DND-41 (cell line): ENCODE measurements at regions not wholly inside any gene's neighbourhood (a gene's known extent, or its start where the extent isn't known, plus 50 kb on each side); places are given as distances from the start of the nearest gene placed in this dataset.

ENCODE experiments used
- ATAC-seq: fragments of 200-7000 bp; cut with Tn5 transposase; 3 replicates; pipeline ENCODE4 v1.9.1; 2021; ENCODE audit warnings: low read depth; ENCODE audit not compliant: insufficient read depth
- DNase-seq: peaks from one replicate; pipeline ENCODE4 v3.0.0-alpha.2; 2020
- H2AFZ ChIP-seq: 2 replicates; pipeline ENCODE4 v1.6.0; 2012; ENCODE audit warnings: low read depth, low read length
- H3K27ac ChIP-seq: 2 replicates; pipeline ENCODE4 v1.5.1; 2012; ENCODE audit warnings: low read length, inconsistent platforms
- H3K27me3 ChIP-seq: fragments of 200-600 bp; sonication (generic); 2 replicates; pipeline ENCODE4 v1.6.0; 2012; ENCODE audit warnings: low read length, mild to moderate bottlenecking, inconsistent platforms; ENCODE audit not compliant: insufficient read depth, poor library complexity
- H3K36me3 ChIP-seq: 2 replicates; pipeline ENCODE4 v1.5.1; 2012; ENCODE audit warnings: low read length, inconsistent platforms; ENCODE audit not compliant: insufficient read depth
- H3K4me1 ChIP-seq: 2 replicates; pipeline ENCODE4 v1.5.1; 2012; ENCODE audit warnings: mild to moderate bottlenecking, low read length; ENCODE audit not compliant: insufficient read depth
- H3K4me2 ChIP-seq: 2 replicates; pipeline ENCODE4 v1.6.0; 2012; ENCODE audit warnings: mild to moderate bottlenecking, moderate library complexity, low read length, inconsistent platforms; ENCODE audit not compliant: insufficient read depth
- H3K4me3 ChIP-seq, 2 experiments: fragments of 200-600 bp in 1 of 2; shearing (Covaris generic) in 1 of 2; 2 replicates each; pipeline ENCODE4 v1.5.1; 2012 to 2016; ENCODE audit warnings: inconsistent platforms in 2 of 2, low read length in 2 of 2, mild to moderate bottlenecking in 2 of 2, low read depth in 1 of 2, moderate library complexity in 1 of 2
- H3K79me2 ChIP-seq: 2 replicates; pipeline ENCODE4 v1.6.0; 2012; ENCODE audit warnings: low read length, inconsistent platforms; ENCODE audit not compliant: insufficient read depth
- H3K9ac ChIP-seq: 2 replicates; pipeline ENCODE4 v1.6.0; 2012; ENCODE audit warnings: low read depth, mild to moderate bottlenecking, inconsistent platforms, low read length, moderate library complexity
- H3K9me3 ChIP-seq: 2 replicates; pipeline ENCODE4 v1.5.1; 2012; ENCODE audit warnings: low read length, moderate library complexity, mild to moderate bottlenecking, inconsistent platforms; ENCODE audit not compliant: insufficient read depth, severe bottlenecking
- H4K20me1 ChIP-seq: 2 replicates; pipeline ENCODE4 v1.6.0; 2012; ENCODE audit warnings: low read length; ENCODE audit not compliant: insufficient read depth
- CTCF ChIP-seq: IDR thresholded peaks from 2 replicates; pipeline ENCODE4 v1.5.1; 2012; ENCODE audit warnings: borderline replicate concordance, low read length, moderate library complexity, mild to moderate bottlenecking; ENCODE audit not compliant: poor library complexity, severe bottlenecking; ENCODE audit errors: extremely low read depth
- EZH2 ChIP-seq: IDR thresholded peaks from 3 replicates; pipeline ENCODE4 v1.6.1; 2012; ENCODE audit warnings: borderline replicate concordance, low read depth, mild to moderate bottlenecking, moderate library complexity, low read length, inconsistent platforms; ENCODE audit not compliant: severe bottlenecking

- Histone ChIP-seq H3K4me1 (no peaks in the 10 kb centered on the region), H3K9me3 (no peaks in the 10 kb centered on the region), H3K4me2 (no peak overlapping the region), H3K79me2 (no peaks in the 10 kb centered on the region), H3K27me3 (no peaks in the 10 kb centered on the region), H3K9ac (no peak overlapping the region), H3K27ac (no peak overlapping the region), H3K4me3 (no peak overlapping the region), H4K20me1 (no peaks in the 10 kb centered on the region), H3K36me3 (no peaks in the 10 kb centered on the region), H2AFZ (no peak overlapping the region)
- DNase-seq (no peak), ATAC-seq (no peak)
- no peak for TF ChIP-seq EZH2
- no peak for TF ChIP-seq CTCF
These were observed 593.9 kb upstream of the ZNF804A start for GRCh38 chr2:184004289-184004947.

- no peak overlapping the region for H3K27ac ChIP-seq
- DNase-seq (no peak), ATAC-seq (no peak)
- no peak overlapping the region for H3K9ac ChIP-seq
- no peaks in the 10 kb centered on the region for H4K20me1 ChIP-seq
- TF ChIP-seq EZH2 = no peak
- no peak for TF ChIP-seq CTCF
- H3K4me3 ChIP-seq = no peak overlapping the region
- no peak overlapping the region for H2AFZ ChIP-seq
- H3K79me2 ChIP-seq = no peaks in the 10 kb centered on the region
- H3K27me3 ChIP-seq = no peaks in the 10 kb centered on the region
- no peak overlapping the region for H3K4me2 ChIP-seq
- H3K4me1 ChIP-seq = no peaks in the 10 kb centered on the region
- H3K9me3 ChIP-seq = no peaks in the 10 kb centered on the region
- H3K36me3 ChIP-seq = no peaks in the 10 kb centered on the region
These were observed 593.2 kb upstream of the ZNF804A start for GRCh38 chr2:184004948-184005672.

DNA sequence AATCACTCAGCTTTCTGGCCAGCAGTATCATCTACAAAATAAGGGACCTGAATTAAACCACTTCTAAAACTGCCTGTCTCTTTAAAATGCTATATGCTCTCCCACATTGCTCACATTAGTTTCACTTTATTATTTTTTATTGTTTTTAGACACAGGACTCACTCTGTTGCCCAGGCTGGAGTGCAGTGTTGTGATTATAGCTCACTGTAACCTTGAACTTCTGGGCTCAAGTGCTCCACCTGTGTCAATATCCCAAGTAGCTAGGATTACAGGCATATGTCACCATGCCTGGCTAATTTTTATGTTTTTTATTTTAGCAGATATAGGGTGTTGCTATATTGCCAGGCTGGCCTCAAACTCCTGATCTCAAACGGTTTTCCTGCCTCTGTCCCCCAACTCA is 591.3 kb upstream of the ZNF804A start:
- Histone ChIP-seq H3K4me1 (no peaks in the 10 kb centered on the region), H3K27me3 (no peaks in the 10 kb centered on the region), H3K9me3 (no peaks in the 10 kb centered on the region), H2AFZ (no peak overlapping the region), H3K4me3 (no peak overlapping the region), H4K20me1 (no peaks in the 10 kb centered on the region), H3K79me2 (no peaks in the 10 kb centered on the region), H3K36me3 (no peaks in the 10 kb centered on the region), H3K9ac (no peak overlapping the region), H3K4me2 (no peak overlapping the region), H3K27ac (no peak overlapping the region)
- ATAC-seq = no peak
- no peak for DNase-seq
- TF ChIP-seq EZH2 (no peak), CTCF (no peak)
